Activated T-helper 9 cell treated with anti-CD3 and anti-CD28 coated beads, Interleukin-2, amount 50 U/mL, for 16 hours (primary cell): ENCODE measurements at regions not wholly inside any gene's neighbourhood (a gene's known extent, or its start where the extent isn't known, plus 50 kb on each side); places are given as distances from the start of the nearest gene placed in this dataset.
"Not testable (repeated sequence)": the region's sequence is repeated elsewhere in the genome, so short reads cannot be mapped to it uniquely, and the experiment has no call there.

ENCODE experiments used
- DNase-seq: peaks from one replicate; pipeline ENCODE4 v3.0.0-alpha.2; 2020; ENCODE audit warnings: low read depth

DNA sequence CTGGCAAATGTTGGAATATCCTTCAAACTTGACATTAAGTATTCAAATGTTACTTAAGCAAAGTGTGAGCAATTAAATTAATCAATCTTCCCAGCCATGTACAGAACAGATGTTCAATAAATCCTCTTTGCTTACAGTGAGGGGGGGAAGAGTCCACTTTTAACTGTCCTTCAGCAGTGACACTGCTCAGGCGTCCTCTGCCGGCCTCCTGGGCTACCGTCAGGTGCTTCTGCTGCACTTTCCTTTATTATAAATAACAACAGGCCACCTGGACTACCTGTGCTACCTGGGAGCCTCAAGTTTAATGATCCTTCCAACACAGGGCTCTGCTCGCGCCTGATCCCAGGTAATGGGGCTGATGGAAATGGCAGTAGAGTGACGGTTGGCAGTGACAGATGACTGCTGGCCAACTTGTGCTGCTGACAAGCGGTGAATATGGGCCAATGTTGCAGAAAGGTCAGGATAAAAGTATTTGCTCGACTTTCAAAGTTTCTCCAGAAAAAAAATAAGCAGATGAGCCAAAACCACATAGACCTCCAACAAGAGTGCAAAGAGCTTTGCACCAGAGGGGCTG lies 460.0 kb upstream of the ZNF507 start:
- no peak for DNase-seq

DNA sequence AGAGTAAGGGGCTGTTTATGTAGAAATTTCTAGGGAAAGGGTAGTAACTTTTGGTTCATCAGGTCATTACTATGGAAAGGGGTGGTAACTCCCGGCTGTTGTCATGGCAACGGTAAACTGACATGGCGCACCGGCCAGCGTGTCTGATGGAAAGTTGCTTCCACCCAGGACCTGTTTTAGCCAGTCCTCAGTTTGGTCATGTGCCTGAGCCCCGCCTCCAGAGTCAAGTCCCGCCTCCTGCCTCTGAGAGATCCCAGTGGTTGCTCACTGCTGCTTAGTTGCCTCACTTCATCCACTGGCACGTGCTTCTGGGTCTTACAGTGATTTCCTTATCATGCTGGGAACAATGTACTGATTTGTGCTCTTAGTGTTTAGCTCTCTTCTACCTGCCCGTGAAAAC lies 455.2 kb upstream of the ZNF507 start:
- DNase-seq, result no peak

DNA sequence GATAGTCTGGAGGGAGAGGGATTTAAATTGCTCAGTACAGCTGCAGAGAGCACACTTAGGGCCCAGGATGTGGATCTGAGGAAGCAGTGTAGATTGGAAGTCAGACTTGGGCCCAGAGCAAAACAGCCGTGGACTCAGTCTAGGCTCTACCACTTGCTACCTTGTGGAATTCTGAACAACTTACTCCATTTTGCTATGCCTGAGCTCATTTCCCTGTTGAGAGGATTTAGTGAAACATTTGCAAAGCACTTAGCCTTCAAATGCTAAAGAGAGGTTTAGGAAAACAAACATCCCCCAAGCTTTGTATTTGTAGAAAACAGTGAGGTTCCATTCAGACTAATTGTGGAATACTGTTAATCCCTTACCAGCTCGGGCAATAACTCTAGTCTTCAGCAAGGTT lies 453.4 kb upstream of the ZNF507 start:
- no peak for DNase-seq

DNA sequence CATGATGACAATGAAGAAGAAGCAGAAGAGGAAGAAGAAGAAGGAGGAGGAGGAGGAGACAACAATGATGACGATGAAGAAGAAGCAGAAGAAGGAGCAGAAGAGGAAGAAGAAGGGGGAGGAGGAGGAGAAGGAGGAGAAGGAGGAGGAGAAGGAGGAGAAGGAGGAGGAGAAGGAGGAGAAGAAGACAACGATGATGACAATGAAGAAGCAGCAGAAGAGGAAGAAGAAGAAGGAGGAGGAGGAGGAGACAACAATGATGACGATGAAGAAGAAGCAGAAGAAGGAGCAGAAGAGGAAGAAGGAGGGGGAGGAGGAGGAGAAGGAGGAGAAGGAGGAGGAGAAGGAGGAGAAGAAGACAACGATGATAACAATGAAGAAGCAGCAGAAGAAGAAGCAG lies 451.9 kb upstream of the ZNF507 start:
- not testable (repeated sequence) for DNase-seq

DNA sequence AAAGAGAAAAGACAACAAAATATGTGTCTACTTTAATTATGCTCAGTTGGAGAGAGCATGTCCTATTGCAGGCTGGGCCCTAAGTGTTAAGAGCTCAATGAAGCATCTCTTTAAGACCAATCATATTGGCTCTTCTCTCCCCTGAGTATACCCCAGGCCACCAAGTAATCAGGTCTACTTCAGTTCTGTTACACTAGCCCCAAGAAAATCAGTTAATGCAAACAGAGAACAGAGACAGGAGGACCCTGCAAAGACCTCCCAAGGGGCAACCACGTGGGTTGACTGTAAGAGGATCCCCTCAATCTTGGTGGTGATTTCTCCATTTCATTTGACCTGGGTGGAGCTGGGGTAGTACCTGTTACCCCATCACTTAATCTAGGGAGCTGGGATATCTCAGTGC lies 451.0 kb upstream of the ZNF507 start:
- DNase-seq, result no peak

DNA sequence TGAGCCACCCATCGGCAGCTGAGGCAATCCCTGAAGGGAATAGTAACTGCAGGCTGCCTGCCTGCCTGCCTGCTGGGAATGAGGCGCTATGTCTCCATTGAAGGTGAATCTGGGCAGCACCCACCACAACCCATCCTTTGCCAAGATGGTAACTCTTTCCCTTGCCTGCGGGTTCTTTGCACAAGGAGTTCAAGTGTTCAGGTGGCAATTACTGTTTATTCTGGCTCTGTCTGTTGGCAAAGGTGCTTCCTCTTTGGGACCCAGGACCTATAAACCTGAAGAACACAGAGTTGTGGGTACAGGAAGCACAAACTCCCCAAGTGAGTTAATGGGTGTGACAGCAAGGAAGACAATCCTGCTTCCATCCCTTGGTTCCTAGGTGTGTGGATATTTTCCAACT lies 448.1 kb upstream of the ZNF507 start:
- no peak for DNase-seq

DNA sequence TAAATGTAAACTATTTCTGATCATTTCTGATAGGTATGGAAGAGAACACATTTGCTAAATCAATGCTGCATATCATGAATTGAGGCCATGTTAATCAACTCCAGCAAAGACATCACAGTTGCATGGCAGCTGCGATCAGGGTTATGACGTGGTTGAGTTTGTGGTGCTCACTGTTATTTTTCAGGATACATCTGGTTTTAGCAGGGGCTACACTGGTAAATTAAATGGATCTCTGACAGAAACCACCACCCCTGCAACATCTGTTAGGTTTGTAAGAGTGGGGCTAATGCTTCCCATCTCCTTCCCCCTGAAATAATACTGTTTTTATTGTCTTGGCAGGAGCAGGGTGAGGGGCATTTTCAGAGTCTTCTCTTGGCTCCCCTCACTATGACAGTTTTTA lies 444.4 kb upstream of the ZNF507 start:
- DNase-seq, result no peak

DNA sequence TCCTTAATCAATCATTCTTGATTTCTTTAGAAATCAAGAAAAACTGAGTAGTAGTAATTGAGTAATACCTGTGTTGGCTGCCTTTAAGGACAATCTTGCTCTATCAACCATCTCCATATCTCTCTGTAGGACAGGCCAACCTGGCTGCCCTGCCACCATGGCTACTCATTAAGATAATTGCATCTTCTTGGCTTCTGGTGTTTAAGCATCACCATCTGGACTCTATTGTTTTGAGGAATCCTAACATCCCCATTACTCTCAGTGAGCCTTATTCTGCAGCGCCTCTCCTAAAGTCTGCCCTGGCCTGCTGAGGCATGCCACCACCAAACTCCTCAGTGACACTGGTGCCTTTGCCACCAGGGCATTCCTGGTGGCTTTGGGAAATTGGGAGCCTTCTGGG lies 442.6 kb upstream of the ZNF507 start:
- no peak for DNase-seq

DNA sequence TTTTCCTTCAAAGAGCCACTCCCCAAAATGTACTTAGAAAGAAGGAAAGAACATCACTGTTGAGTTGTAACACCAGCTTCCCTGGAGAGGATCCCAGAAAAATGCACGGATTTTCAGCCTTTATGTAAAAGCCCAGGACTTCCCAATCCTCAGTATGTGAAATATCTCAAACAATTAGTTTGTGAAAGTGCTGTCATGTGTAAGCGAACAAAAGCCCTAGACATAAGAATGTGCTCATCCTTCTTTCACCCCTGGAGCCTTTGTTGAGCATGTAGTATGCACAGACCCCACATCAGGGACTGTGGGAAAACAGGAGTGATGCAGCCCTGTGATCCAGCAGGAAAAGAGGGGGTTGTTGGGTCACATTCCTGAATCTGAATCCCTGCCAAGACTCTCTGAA lies 441.4 kb upstream of the ZNF507 start:
- DNase-seq, result no peak

DNA sequence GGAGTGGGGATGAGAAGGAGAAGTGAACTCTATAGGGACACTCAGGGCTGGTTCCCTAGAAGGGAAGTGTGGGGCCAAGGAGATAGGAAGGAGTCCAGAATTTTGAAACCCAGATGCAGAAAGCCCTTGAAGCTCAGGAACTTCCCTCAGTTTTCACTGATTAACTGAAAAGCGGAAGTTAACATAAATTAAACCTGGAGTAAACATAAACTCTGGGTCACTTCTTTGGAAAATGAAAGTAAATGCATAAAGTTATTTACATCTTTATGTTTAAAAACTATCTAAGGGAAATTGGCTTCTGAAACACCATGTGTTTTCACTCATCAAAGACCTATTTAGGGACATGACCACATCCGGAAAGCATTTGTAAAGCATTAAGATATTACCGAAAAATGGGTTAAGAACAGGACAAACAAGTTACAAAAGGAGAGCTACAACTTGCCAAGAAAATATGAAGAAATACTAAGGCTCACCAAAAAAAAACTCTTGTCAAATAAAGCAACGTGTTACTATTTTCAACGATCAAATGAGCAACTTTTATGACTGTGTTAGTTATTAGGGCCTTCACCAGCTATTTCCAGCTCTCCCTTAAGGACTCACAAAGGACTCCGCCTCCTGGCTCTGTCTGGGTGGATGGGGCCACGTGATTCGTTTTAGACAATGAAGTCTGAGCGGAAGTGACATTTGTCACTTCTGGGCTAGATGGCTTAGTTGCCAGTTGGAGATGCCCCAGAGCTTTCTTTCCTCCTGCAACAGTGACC lies 439.1 kb upstream of the ZNF507 start:
- DNase-seq, result no peak

DNA sequence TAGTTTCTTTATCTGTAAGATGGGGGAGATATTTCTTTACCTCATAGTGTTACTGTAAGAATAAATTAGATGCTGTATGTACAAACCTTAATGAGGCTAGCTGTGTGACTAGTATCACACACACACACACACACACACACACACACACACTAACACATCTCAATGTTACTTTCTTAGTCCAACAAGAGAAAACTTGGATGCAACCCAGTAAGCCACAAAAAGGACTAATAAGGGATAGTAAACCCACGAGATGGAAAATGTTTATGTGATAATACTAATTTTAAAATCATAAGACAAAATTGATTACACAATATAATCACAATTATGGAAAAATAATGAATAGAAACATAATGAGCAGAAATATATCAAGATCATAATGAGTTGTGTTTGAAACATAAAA lies 437.7 kb upstream of the ZNF507 start:
- no peak for DNase-seq

DNA sequence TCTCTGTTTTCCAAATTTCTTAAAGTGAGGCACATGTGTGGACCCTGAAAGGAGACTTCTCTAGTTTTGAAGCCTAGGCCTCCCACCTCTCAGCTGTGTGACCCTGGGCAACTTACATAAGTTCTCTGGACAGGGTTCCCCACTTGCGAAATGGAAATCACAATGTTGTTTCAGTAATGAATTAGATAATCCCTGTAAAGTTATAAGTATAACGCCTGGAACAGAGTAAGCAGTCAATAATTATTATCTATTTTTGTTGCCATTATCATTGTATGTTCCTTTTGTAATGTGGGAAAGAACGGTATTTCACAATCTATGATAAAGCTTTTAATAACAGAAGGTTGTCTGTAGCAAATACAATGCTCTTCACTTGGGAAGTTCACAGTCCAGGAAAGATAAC lies 437.3 kb upstream of the ZNF507 start:
- no peak for DNase-seq

DNA sequence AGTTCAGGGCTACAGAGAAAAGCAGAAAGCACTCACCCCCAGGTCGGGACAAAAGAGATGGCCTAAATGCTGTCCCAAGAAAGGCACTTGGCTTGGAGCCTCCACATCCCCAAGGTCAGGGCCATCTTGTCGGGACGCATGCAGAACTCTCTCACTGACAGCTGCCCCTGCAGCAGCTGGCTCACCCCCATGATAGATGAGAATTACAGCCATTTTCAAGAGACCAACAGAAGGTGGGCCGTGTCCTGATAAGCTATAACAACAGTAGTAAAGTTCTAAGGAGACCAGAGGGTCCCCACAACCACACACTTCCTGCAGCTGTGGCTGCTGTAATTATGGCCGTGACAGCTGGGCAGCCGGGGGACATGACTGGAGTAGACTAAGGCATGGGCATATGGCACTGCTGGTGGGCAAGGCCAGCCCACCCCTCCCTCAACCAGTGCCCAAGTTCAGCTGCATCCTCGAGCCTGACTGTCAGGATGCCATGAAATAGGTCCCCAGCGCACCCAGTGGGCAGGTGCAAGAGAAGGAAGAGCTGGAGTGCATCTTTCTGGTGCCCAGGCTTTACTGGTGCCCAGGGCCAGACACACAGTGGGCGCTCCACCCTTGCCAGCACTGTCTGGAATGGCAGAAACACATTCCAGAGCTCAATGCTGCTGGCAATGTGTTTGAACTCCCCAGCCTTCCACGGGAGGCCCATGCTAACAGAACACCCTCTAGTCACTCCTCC lies 436.7 kb upstream of the ZNF507 start:
- no peak for DNase-seq

DNA sequence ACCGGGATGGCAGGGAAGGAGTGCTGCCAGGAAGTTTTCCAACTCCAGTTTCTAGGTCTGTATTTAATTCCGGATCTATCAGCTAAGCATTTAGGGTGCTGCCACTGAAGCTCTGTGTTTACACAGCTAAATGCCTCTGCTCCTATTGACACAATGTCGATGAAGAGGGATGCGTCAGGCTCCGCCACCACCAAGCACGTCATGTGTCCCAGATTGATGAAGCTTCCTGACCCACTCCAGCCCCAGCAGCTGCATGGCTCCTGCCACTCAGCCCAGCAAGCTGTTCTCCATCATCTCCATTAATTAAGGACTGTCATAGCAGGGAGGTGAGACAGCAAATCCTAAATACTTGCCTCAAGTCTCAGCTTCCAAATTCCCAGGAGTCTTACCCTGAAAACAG lies 435.2 kb upstream of the ZNF507 start:
- no peak for DNase-seq

DNA sequence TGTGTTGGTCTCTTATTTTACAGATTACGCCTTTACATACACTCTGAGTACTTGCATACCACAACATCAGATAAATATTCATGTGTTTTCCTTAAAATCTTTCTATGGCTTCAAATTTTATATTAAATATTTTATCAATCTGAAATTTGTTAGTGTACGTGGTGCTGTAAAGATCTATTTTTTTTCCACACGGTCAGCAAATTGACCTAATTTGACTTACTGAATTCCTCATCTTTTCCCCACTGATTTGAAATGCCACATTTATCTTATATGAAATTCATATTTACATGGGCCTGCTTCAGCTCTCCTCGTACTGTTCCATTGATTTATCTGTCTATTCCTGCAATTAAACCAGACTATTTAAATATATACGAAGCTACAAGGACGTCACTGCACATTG lies 433.8 kb upstream of the ZNF507 start:
- no peak for DNase-seq

DNA sequence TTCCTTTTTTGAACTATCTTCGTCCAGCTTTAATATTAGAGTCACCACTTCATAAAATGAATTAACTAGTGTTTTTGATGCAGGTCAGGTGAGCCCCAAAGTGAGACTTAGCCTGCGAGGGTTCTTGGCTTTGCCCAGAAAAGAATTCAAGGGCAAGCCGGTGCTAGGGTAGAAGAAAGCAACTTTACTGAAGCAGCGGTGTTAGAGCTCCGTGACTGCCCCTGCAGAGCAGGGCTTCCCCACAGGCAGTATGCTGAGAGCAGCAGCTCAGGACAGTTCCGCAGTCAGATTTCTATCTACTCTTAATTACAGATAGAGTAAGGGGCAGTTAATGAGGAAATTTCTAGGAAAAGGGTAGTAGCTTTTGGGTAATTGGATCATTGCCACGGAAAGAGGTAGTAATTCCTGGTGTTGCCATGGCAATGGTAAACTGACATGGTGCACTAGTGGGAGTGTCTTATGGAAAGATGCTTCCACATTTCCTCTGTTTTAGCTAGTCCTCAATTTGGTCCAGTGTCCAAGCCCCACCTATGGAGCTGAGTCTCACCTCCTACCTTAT lies 432.2 kb upstream of the ZNF507 start:
- no peak for DNase-seq

DNA sequence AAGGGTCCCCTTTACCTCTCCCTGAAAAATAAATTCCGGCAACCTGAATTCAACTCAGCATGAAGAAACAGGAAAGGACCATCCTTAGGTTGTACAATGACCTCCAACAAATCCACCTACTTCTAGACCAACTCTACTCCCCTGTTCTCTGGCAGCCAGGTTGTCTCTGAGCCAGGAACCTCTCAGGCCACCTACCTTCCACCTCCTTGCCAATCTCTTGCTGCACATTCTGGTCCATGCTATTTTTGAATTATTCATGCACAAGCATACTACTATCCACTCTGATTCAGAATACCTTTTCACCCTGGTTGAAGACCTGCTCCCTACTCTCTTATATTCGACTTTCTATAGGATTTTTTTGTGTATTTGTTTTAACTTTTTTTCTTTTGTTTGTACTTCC lies 415.0 kb upstream of the ZNF507 start:
- no peak for DNase-seq

DNA sequence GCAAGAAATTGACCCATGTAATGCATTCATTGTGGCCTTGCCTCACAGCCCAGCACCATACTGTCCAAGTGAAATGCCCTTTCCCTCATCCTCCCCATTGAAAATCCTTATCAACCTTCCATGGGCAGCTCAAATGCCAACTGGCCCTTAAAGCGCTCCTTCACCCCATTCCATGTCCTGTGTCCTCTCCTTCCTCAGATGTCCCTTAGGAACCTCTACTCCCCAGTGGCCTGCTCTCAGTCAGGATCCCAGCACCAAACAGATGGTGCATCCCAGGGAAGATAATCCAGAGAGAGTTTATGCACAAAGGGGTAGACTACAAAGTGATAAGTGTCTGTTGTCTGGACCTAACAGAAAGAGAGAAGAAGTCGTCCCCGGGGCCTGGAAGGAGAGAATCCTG lies 407.4 kb upstream of the ZNF507 start:
- DNase-seq, result no peak

DNA sequence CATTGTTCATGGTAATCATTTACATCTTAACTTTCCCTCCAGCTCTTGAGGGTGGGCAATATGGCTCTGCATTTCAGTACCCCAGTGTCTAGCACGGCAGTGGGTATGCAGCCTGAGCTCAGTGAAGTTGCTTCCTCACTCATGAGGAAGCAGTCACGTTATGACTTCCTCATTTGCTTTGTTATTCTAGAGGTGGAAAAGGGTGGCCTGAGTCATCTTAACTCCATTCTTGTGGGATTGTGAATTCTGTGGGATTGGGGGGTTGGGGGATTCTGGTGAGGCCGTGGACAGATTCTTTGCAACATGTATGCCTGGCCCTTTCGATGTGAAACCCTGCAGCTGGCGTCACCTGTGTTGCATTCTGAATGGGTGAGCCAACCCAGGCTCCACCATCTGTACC lies 406.7 kb upstream of the ZNF507 start:
- DNase-seq, result no peak

DNA sequence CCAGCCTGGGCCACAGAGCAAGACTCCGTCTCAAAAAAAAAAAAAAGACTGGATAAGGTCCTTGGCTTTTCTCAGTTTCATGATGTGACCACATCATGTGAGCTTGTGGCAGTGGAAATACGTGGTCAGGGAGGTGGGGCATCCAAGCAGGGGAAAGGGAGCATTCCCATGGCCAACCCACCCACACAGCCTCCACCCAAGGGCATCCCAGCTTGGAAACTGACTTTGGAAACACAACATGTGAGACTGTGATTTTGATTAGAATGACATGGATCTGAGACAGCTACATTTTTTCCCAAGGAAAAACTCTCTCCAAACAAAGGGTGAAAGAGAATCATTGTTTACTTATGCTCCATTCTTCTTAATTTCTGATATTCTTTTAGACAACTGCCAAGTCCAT lies 405.0 kb upstream of the ZNF507 start:
- DNase-seq, result no peak

DNA sequence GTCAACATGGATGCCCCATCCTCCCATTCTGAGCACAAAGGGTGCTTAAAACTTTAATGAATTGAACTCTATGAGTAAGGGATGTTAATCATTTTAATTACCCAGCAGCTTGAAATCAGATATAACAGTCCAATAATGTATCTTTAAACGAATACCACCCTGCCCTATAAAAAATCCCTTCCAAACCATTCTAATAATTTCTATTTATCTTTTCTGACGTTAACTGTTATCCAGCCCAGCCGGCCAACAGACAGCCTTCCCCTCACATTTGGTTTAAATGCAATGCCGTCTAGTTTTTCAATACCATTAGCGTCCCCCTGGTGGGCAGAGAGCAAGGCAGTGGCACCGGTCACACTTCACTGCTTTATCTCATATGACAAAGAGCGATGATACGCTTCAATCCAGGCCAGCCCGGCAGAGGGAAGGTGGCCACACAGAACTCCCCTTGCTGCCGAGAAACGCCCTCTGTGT lies 402.2 kb upstream of the ZNF507 start:
- no peak for DNase-seq

DNA sequence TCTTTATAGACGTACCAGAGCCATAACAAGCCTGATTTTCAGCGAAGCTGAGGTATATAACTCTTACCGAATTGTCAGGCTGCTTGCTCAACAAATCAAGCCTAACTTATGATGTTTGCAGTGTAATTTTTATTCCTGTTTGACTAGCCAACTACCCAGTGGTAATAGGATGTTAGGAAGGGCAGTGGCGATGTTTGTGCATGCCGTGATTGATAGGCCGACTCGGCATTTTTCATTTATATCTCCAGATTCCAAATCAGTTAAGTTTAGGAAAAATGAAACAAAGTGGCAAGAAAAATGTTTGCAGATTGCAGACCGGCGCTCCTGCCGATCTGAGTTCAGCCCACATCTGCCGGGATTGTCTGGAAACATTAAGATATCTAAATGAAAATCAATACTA lies 401.6 kb upstream of the ZNF507 start:
- no peak for DNase-seq

DNA sequence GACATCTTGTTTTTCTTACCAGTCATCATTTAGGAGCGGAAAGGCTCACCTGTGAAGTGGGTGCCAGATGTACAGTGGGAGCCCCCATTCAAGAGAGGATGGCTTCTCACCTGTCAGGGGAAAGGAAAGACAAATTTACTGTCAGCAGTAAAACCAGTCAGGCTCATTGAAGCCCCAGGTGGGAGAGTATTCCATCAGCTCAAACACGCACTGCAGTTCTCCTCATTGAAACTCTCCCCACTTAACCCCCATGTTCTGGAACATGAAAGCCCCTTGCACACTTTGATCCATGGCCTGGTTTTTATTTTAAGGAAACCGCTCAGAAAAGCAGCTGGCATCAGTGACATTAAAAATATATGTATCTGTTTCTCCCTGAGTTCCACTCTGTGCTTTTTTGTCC lies 401.1 kb upstream of the ZNF507 start:
- no peak for DNase-seq
